Urinary bladder (tissue), 3 donors: ENCODE measurements at regions not wholly inside any gene's neighbourhood (a gene's known extent, or its start where the extent isn't known, plus 50 kb on each side); places are given as distances from the start of the nearest gene placed in this dataset.

Experiments
- DNase-seq: peaks from one replicate; pipeline ENCODE4 v3.0.0-alpha.2; 2015; ENCODE audit errors: extremely low spot score
- H3K27ac ChIP-seq: one replicate; pipeline ENCODE4 v1.5.1; 2013; ENCODE audit warnings: low read depth, mild to moderate bottlenecking, moderate library complexity
- H3K36me3 ChIP-seq: one replicate; pipeline ENCODE4 v1.6.1; 2013; ENCODE audit warnings: mild to moderate bottlenecking, moderate library complexity; ENCODE audit not compliant: insufficient read depth
- H3K4me1 ChIP-seq: one replicate; pipeline ENCODE4 v1.6.1; 2013; ENCODE audit warnings: mild to moderate bottlenecking, moderate library complexity; ENCODE audit not compliant: insufficient read depth
- H3K4me3 ChIP-seq: one replicate; pipeline ENCODE4 v1.5.1; 2013; ENCODE audit warnings: low read depth, low read length
- WGBS: extraction: QIAGEN DNeasy Blood & Tissue Kit; methylation state at CpG from one replicate; pipeline ENCODE4 v1.1.7; 2013; 5-methylcytosine and 5-hydroxymethylcytosine counted together
- donor health status: healthy with polysubstance abuse.
- donor health status: healthy.

GRCh38 chr4:110944501-110944900, 321.6 kb upstream of the PITX2 start:
- H3K36me3 ChIP-seq: no peaks in the 10 kb centered on the region
- DNase-seq: no peak
- H3K4me1 ChIP-seq: no peaks in the 10 kb centered on the region
- no peak overlapping the region for H3K27ac ChIP-seq
- no peak overlapping the region for H3K4me3 ChIP-seq
- WGBS: 79% methylated on average over 3 of the region's 3 CpGs

- Histone ChIP-seq H3K27ac (no peak overlapping the region), H3K36me3 (no peaks in the 10 kb centered on the region), H3K4me1 (no peaks in the 10 kb centered on the region), H3K4me3 (no peak overlapping the region)
- no peak for DNase-seq
- WGBS: 98% methylated on average over 16 of the region's 16 CpGs
These were observed 322.7 kb upstream of the PITX2 start for GRCh38 chr4:110945600-110945999.

GRCh38 chr4:110949542-110949941, 326.7 kb upstream of the PITX2 start:
- DNase-seq: no peak
- Histone ChIP-seq H3K36me3 (no peaks in the 10 kb centered on the region), H3K27ac (no peak overlapping the region), H3K4me3 (no peak overlapping the region), H3K4me1 (no peaks in the 10 kb centered on the region)
- 37% methylated on average over 3 of the region's 3 CpGs for WGBS

GRCh38 chr4:110950731-110951130, 327.9 kb upstream of the PITX2 start:
- no peak for DNase-seq
- Histone ChIP-seq H3K27ac (no peak overlapping the region), H3K4me1 (no peaks in the 10 kb centered on the region), H3K4me3 (no peak overlapping the region), H3K36me3 (no peaks in the 10 kb centered on the region)
- 70% methylated on average over 2 of the region's 2 CpGs for WGBS

- H3K4me1 ChIP-seq: no peaks in the 10 kb centered on the region
- no peak overlapping the region for H3K27ac ChIP-seq
- no peak for DNase-seq
- H3K36me3 ChIP-seq: no peaks in the 10 kb centered on the region
- 73% methylated on average over 1 of the region's 1 CpG for WGBS
- H3K4me3 ChIP-seq: no peak overlapping the region
These were observed 330.3 kb upstream of the PITX2 start for GRCh38 chr4:110953191-110953590.

GRCh38 chr4:110953898-110954297, 331.0 kb upstream of the PITX2 start:
- no peaks in the 10 kb centered on the region for H3K36me3 ChIP-seq
- H3K4me1 ChIP-seq: no peaks in the 10 kb centered on the region
- no peak overlapping the region for H3K4me3 ChIP-seq
- DNase-seq: no peak
- WGBS: 44% methylated on average over 4 of the region's 4 CpGs
- no peak overlapping the region for H3K27ac ChIP-seq

GRCh38 chr4:110955748-110956147, 332.9 kb upstream of the PITX2 start:
- no peak overlapping the region for H3K27ac ChIP-seq
- H3K36me3 ChIP-seq: no peaks in the 10 kb centered on the region
- H3K4me1 ChIP-seq: no peaks in the 10 kb centered on the region
- H3K4me3 ChIP-seq: no peak overlapping the region
- 67% methylated on average over 1 of the region's 1 CpG for WGBS
- no peak for DNase-seq

- Histone ChIP-seq H3K27ac (no peak overlapping the region), H3K4me3 (no peak overlapping the region), H3K4me1 (no peaks in the 10 kb centered on the region), H3K36me3 (no peaks in the 10 kb centered on the region)
- DNase-seq: no peak
These were observed 336.3 kb upstream of the PITX2 start for GRCh38 chr4:110959041-110959643.

GRCh38 chr4:110961066-110961465, 338.2 kb upstream of the PITX2 start:
- no peaks in the 10 kb centered on the region for H3K36me3 ChIP-seq
- H3K27ac ChIP-seq: no peak overlapping the region
- WGBS: 95% methylated on average over 3 of the region's 3 CpGs
- H3K4me3 ChIP-seq: no peak overlapping the region
- no peaks in the 10 kb centered on the region for H3K4me1 ChIP-seq
- DNase-seq: no peak

- H3K4me3 ChIP-seq: no peak overlapping the region
- 88% methylated on average over 3 of the region's 3 CpGs for WGBS
- H3K4me1 ChIP-seq: no peaks in the 10 kb centered on the region
- DNase-seq: no peak
- no peak overlapping the region for H3K27ac ChIP-seq
- H3K36me3 ChIP-seq: no peaks in the 10 kb centered on the region
These were observed 339.7 kb upstream of the PITX2 start for GRCh38 chr4:110962616-110963015.

GRCh38 chr4:110963662-110964280, 340.9 kb upstream of the PITX2 start:
- WGBS: 44% methylated on average over 11 of the region's 11 CpGs
- Histone ChIP-seq H3K4me3 (no peak overlapping the region), H3K4me1 (no peaks in the 10 kb centered on the region), H3K27ac (no peak overlapping the region), H3K36me3 (no peaks in the 10 kb centered on the region)
- DNase-seq: no peak

GRCh38 chr4:110967936-110968335, 345.1 kb upstream of the PITX2 start:
- 94% methylated on average over 1 of the region's 1 CpG for WGBS
- Histone ChIP-seq H3K36me3 (no peaks in the 10 kb centered on the region), H3K4me1 (no peaks in the 10 kb centered on the region), H3K27ac (no peak overlapping the region), H3K4me3 (no peak overlapping the region)
- DNase-seq: no peak

- Histone ChIP-seq H3K4me3 (no peak overlapping the region), H3K27ac (no peak overlapping the region), H3K4me1 (no peaks in the 10 kb centered on the region), H3K36me3 (no peaks in the 10 kb centered on the region)
- DNase-seq: no peak
- 35% methylated on average over 3 of the region's 3 CpGs for WGBS
These were observed 347.8 kb upstream of the PITX2 start for GRCh38 chr4:110970642-110971041.

- H3K36me3 ChIP-seq: no peaks in the 10 kb centered on the region
- WGBS: 86% methylated on average over 6 of the region's 6 CpGs
- H3K4me3 ChIP-seq: no peak overlapping the region
- H3K4me1 ChIP-seq: no peaks in the 10 kb centered on the region
- H3K27ac ChIP-seq: no peak overlapping the region
- no peak for DNase-seq
These were observed 352.5 kb upstream of the PITX2 start for GRCh38 chr4:110975338-110975737.

- WGBS: 75% methylated on average over 2 of the region's 2 CpGs
- Histone ChIP-seq H3K4me1 (no peaks in the 10 kb centered on the region), H3K4me3 (no peak overlapping the region), H3K36me3 (no peaks in the 10 kb centered on the region), H3K27ac (no peak overlapping the region)
- DNase-seq: no peak
These were observed 354.7 kb upstream of the PITX2 start for GRCh38 chr4:110977554-110977953.
